ENCODE measurements at regions not wholly inside any gene's neighbourhood (a gene's known extent, or its start where the extent isn't known, plus 50 kb on each side); places are given as distances from the start of the nearest gene placed in this dataset.

DNA sequence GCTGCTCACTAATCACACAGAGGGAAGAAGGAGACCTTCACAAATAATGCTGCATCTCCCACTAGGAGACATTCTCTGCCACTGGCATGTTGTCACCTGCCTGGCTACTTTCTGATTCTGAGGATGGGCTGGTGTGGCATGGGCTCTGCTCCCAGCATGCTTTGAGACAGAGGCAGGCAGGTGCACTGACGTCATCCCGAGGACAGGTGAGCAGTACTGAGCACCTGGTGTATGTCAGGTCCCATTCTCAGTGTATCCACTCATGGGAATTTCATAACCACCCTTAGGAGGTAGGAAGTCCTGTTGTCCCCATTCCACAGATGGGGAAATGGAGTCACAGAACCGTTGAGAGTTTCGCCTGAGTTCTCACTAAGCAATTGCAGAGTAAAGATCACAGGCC lies 597.9 kb downstream of the VRK1 start:
- TF ChIP-seq, protein P1, sequence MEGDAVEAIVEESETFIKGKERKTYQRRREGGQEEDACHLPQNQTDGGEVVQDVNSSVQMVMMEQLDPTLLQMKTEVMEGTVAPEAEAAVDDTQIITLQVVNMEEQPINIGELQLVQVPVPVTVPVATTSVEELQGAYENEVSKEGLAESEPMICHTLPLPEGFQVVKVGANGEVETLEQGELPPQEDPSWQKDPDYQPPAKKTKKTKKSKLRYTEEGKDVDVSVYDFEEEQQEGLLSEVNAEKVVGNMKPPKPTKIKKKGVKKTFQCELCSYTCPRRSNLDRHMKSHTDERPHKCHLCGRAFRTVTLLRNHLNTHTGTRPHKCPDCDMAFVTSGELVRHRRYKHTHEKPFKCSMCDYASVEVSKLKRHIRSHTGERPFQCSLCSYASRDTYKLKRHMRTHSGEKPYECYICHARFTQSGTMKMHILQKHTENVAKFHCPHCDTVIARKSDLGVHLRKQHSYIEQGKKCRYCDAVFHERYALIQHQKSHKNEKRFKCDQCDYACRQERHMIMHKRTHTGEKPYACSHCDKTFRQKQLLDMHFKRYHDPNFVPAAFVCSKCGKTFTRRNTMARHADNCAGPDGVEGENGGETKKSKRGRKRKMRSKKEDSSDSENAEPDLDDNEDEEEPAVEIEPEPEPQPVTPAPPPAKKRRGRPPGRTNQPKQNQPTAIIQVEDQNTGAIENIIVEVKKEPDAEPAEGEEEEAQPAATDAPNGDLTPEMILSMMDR (conservative IDR thresholded peaks at IDR 0.05): no peak
- no peak overlapping the region for H3K27ac ChIP-seq

DNA sequence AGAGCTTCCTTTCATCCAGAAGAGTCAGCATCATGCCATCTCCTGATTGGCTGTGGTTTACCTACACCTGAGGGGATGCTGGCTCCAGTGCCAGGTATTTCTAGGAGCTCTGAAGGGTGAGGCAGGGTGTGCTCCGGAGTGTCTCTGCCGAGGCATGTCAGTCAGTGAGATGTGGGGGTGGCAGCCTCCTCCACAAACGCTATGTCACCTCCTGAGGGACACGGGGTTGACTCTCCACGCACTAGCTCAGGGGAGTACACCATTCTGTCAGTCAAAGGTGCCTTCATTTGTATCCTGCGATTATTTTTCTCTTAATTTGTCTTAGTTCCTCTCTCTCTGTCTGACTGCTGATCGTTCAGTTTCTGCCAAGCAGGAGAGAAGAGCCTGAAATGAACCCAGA lies 604.5 kb downstream of the VRK1 start:
- no peak overlapping the region for H3K27ac ChIP-seq
- TF ChIP-seq, protein P1 (conservative IDR thresholded peaks at IDR 0.05): no peak

DNA sequence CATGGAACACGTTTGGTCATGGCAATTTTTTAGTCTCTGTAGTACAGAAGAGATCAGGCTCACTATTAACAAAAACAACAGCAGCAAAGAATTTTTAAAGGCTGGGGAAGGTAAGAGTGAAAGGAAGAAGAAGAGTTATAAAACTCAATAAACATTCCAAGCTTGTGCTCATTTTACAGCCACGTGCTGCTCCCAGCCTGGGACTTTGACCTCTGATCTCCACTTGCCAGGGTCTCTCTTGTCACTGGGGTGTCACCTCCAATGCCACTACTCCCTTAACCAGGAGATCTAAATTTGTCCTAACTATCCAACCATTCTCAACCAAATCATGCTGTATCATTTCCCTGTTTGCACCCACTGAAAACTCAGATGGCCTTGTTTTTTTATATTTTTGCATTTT lies 605.1 kb downstream of the VRK1 start:
- TF ChIP-seq, protein P1 (conservative IDR thresholded peaks at IDR 0.05): no peak
- no peak overlapping the region for H3K27ac ChIP-seq

DNA sequence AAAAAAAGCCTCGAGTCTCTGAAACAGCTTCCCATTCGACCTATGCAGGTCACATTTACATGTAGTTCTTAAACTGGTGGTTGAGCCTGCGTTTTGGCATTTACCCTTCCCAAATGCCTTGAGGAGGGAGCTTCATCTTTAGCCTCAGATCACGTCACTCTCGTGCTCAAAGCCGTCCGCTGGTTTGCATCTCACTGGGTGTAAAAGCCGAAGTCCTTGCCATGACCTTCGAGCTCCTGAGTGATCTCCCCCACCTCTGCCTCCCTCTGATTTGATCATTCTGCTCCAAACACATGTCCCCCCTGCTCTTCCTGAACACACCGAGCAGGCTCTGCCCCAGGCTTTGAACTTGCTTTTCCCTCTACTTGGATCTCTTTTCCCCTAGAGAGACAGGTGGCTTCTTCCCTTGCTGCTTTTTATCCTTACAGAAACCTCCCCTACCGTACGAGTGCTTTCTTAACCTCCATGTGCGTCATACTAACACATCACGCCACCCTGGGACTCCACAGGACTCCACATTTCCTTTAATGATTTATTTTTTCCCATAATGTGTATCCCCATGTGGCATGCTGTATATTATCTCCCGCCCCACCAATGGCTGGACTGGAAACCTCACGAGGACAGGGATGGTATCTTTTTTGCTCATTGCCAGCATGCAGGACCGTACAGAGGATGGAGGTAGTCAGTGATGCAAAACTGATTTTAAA lies 610.7 kb downstream of the VRK1 start:
- no peak overlapping the region for H3K27ac ChIP-seq
- TF ChIP-seq, protein P1 (conservative IDR thresholded peaks at IDR 0.05): no peak

DNA sequence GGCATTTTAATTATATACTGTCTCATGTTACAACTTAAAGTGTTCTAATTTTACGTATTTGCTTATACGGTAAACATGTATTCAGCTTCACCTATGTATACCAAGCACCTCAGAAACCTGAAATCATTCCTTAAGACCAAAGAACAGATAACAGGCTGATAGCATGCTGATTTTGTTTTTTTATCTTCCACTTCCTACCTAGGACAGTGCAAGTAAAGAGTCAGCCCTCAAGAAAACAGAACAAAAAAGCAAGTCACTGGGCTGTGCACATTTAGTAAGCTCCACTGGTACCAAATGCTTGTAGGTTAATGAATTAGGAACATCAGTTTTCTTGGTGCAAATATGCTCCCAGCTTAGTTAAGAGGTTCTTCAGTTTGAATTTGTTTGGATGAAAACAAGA lies 611.3 kb downstream of the VRK1 start:
- TF ChIP-seq, protein P1 (conservative IDR thresholded peaks at IDR 0.05): no peak
- H3K27ac ChIP-seq: no peak overlapping the region

DNA sequence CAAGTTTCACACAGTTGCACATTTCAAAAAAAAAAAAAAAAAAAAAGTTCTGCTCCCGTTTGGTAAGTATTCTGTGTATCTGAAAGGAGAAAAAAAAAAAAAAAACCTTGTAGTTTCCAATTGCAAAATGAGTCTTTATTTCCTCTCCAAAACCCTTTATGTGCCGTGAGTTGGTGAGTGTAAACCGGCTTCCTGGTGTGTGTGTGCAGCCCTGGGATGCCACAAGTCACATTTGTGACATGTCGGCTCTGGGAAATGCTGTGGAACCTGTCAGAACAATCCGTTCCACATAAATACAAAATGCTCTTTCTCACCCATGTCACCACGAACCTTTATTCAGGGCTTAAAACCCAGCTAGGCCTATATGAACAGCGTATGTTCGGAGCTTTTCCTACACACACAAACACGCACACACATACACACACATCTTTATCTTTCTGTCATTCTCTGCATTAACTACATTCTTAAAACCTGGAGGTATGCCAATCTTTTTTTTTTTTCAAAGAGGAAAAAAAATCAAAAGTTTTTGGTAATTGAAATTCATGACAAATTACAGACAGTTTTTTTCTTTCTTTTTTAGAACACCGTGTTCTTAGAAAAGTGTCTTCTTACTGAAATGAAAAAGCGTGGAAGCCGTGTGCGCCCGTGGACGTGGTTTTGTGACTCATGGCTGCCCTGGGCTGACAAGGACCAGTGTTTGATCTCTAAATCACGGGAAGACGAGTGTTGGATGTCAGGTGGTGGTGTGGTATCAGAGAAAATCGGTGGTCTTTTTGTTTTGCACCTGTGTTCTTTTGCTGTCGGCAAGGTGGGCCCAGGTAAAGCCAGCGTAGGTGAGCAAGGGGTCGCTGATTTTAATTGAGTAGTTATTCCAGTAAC lies 612.0 kb downstream of the VRK1 start:
- TF ChIP-seq, protein P1 (conservative IDR thresholded peaks at IDR 0.05): no peak
- H3K27ac ChIP-seq: no peak overlapping the region
